ENCODE measurements at regions not wholly inside any gene's neighbourhood (a gene's known extent, or its start where the extent isn't known, plus 50 kb on each side); places are given as distances from the start of the nearest gene placed in this dataset.

GRCh38 chr13:79779761-79780160 is 298.8 kb downstream of the NDFIP2 start:
- TF ChIP-seq CTCF (conservative IDR thresholded peaks at IDR 0.05) = no peak
- no peak for TF ChIP-seq EZH2 (IDR thresholded peaks at IDR 0.05; ENCODE audit: low read depth)
